AG09319 (cell line): ENCODE measurements at regions not wholly inside any gene's neighbourhood (a gene's known extent, or its start where the extent isn't known, plus 50 kb on each side); places are given as distances from the start of the nearest gene placed in this dataset.

Source experiments
- DNase-seq: peaks from one replicate; pipeline ENCODE4 v3.0.0-alpha.2; 2010; ENCODE audit warnings: low read depth; ENCODE audit errors: extremely low read depth
- CTCF ChIP-seq: IDR thresholded peaks from 2 replicates; pipeline ENCODE4 v1.5.1; 2011; ENCODE audit warnings: low read depth, mild to moderate bottlenecking, inconsistent platforms, low read length, moderate library complexity

GRCh38 chr3:46096336-46096735 lies 69.1 kb upstream of the XCR1 start:
- TF ChIP-seq CTCF = no peak

GRCh38 chr3:46095307-46095706 lies 68.0 kb upstream of the XCR1 start:
- DNase-seq = no peak
- TF ChIP-seq CTCF = no peak

More at GRCh38 chr3:46096336-46096735, 69.1 kb upstream of the XCR1 start:
- no peak for DNase-seq

- no peak for DNase-seq
- TF ChIP-seq CTCF = no peak
Observed at GRCh38 chr3:46094506-46094905, 67.2 kb upstream of the XCR1 start.

- DNase-seq = no peak
- TF ChIP-seq CTCF = no peak
Observed at GRCh38 chr3:46093966-46094365, 66.7 kb upstream of the XCR1 start.

- no peak for DNase-seq
- no peak for TF ChIP-seq CTCF
Observed at GRCh38 chr3:46093327-46093942, 66.2 kb upstream of the XCR1 start.

GRCh38 chr3:46092702-46093080 lies 65.4 kb upstream of the XCR1 start:
- no peak for TF ChIP-seq CTCF
- no peak for DNase-seq

GRCh38 chr3:46091741-46092701 lies 64.7 kb upstream of the XCR1 start:
- DNase-seq = no peak
- no peak for TF ChIP-seq CTCF
